ENCODE measurements at regions not wholly inside any gene's neighbourhood (a gene's known extent, or its start where the extent isn't known, plus 50 kb on each side); places are given as distances from the start of the nearest gene placed in this dataset.

- no peak overlapping the region for H3K4me3 ChIP-seq (replicated peaks; ENCODE audit: insufficient read depth, low read length)
- TF ChIP-seq GABPA (IDR thresholded peaks at IDR 0.05; ENCODE audit: low read depth): peak; percentile 43
- no peak for TF ChIP-seq REST (IDR thresholded peaks at IDR 0.05; ENCODE audit: insufficient replicate concordance, low read depth)
- peak; percentile 96 for TF ChIP-seq SPI1 (IDR thresholded peaks at IDR 0.05; ENCODE audit: borderline replicate concordance, low read depth)
- peak; percentile 49 to 75 for DNase-seq (ENCODE audit: low read depth in 1 of 2, low spot score in 1 of 2)
- peak overlapping the region; percentile 67 for H3K27ac ChIP-seq (replicated peaks)
- no peaks in the 10 kb centered on the region for H3K27me3 ChIP-seq (ENCODE audit: insufficient read depth, poor library complexity, severe bottlenecking)
These were observed 165.2 kb downstream of the VRK1 start for GRCh38 chr14:96962337-96962736.

GRCh38 chr14:96964726-96965415, 167.7 kb downstream of the VRK1 start:
- Histone ChIP-seq H3K27me3 (ENCODE audit: insufficient read depth, poor library complexity, severe bottlenecking) (no peaks in the 10 kb centered on the region), H3K27ac (replicated peaks) (no peak overlapping the region), H3K4me3 (replicated peaks; ENCODE audit: insufficient read depth, low read length) (no peak overlapping the region)
- TF ChIP-seq CTCF (IDR thresholded peaks at IDR 0.05; ENCODE audit: insufficient read depth, low read length) (no peak), POLR2AphosphoS5 (IDR thresholded peaks at IDR 0.05; ENCODE audit: low read depth) (no peak), REST (IDR thresholded peaks at IDR 0.05; ENCODE audit: insufficient replicate concordance, low read depth) (no peak), SPI1 (IDR thresholded peaks at IDR 0.05; ENCODE audit: borderline replicate concordance, low read depth) (no peak), GABPA (IDR thresholded peaks at IDR 0.05; ENCODE audit: low read depth) (no peak)
- no peak for DNase-seq (ENCODE audit: low read depth in 1 of 2, low spot score in 1 of 2)

GRCh38 chr14:96965885-96966595, 168.9 kb downstream of the VRK1 start:
- no peak overlapping the region for H3K27ac ChIP-seq (replicated peaks)
- peak in 1 of 2 experiments; percentile 42 for DNase-seq (ENCODE audit: low read depth in 1 of 2, low spot score in 1 of 2)

More at GRCh38 chr14:96965885-96966595, 168.9 kb downstream of the VRK1 start:
- Histone ChIP-seq H3K4me3 (replicated peaks; ENCODE audit: insufficient read depth, low read length) (no peak overlapping the region), H3K27me3 (ENCODE audit: insufficient read depth, poor library complexity, severe bottlenecking) (no peaks in the 10 kb centered on the region)
- TF ChIP-seq CTCF (IDR thresholded peaks at IDR 0.05; ENCODE audit: insufficient read depth, low read length) (no peak), SPI1 (IDR thresholded peaks at IDR 0.05; ENCODE audit: borderline replicate concordance, low read depth) (no peak), POLR2AphosphoS5 (IDR thresholded peaks at IDR 0.05; ENCODE audit: low read depth) (no peak), GABPA (IDR thresholded peaks at IDR 0.05; ENCODE audit: low read depth) (no peak), REST (IDR thresholded peaks at IDR 0.05; ENCODE audit: insufficient replicate concordance, low read depth) (no peak)
